ENCODE measurements at regions not wholly inside any gene's neighbourhood (a gene's known extent, or its start where the extent isn't known, plus 50 kb on each side); places are given as distances from the start of the nearest gene placed in this dataset.
"Not testable (repeated sequence)": the region's sequence is repeated elsewhere in the genome, so short reads cannot be mapped to it uniquely, and the experiment has no call there.

DNA sequence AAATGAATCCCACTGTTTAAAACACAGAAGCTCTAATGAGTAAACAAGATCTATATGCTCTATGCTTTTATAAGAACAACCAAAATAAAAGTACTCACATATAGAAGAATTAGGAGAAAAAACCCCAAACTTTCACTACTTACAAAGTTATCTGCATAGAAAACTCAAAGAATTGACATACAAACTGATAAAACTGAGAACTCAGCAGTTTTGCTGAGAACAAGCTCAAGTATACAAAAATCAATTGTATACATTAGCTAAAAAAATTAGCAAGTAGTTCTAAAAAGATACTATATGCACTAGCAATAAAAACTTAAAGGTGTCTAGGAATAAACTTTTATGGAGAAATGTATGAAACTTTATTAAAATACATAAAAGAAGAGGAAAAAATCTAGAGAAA lies 186.2 kb upstream of the KAZN start:
- H3K4me1 ChIP-seq (ENCODE audit: control insufficient read depth in 2 of 2, insufficient read depth in 2 of 2, low read length in 2 of 2), result no peaks in the 10 kb centered on the region
- H3K27ac ChIP-seq (ENCODE audit: low read depth in 2 of 2, low read length in 2 of 2), result no peak overlapping the region
- H3K27me3 ChIP-seq (ENCODE audit: control insufficient read depth in 2 of 2, insufficient read depth in 2 of 2, low read length in 2 of 2), result no peaks in the 10 kb centered on the region
- no peaks in the 10 kb centered on the region for H3K36me3 ChIP-seq (ENCODE audit: control insufficient read depth in 2 of 2, insufficient read depth in 2 of 2, low read length in 2 of 2)
- no peak overlapping the region for H3K4me3 ChIP-seq (ENCODE audit: low read length in 2 of 2)
- no peak overlapping the region for H3K9ac ChIP-seq (ENCODE audit: low read depth in 1 of 2, low read length in 2 of 2)
- H3K9me3 ChIP-seq (ENCODE audit: control insufficient read depth in 2 of 2, low read length in 2 of 2), result no peaks in the 10 kb centered on the region

DNA sequence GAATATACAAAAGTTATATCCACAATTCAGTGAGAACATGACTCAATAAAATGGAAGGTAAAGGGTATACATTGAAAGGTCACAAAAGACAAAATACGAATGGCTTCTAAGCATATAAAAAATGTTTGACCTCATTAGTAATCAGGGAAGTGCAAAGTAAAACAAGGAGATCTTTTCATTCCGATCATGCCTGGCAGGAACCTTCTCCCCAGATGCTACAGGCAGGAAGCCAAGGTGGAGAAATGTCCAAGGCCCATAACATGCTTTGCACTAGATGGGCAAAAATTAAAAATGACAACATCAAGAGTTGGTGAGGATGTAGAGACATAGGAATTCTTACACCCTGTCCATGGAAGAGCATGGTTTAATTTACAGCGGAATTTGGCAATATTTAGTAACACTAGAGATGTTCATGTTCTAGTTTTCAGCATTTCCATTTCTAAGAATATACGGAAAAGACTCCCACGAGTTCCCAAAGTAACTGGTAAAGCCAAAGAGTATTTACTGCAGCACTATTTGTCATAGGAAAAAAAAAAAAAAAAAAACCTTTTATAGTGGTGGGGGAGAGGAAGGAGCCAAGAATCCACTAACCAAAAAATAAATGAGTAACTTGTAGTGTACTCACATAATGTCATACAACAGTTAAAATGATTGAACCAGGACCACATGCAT lies 184.5 kb upstream of the KAZN start:
- Histone ChIP-seq H3K36me3 (ENCODE audit: control insufficient read depth in 2 of 2, insufficient read depth in 2 of 2, low read length in 2 of 2) (no peaks in the 10 kb centered on the region), H3K27ac (ENCODE audit: low read depth in 2 of 2, low read length in 2 of 2) (no peak overlapping the region), H3K9ac (ENCODE audit: low read depth in 1 of 2, low read length in 2 of 2) (no peak overlapping the region), H3K27me3 (ENCODE audit: control insufficient read depth in 2 of 2, insufficient read depth in 2 of 2, low read length in 2 of 2) (no peaks in the 10 kb centered on the region), H3K4me1 (ENCODE audit: control insufficient read depth in 2 of 2, insufficient read depth in 2 of 2, low read length in 2 of 2) (no peaks in the 10 kb centered on the region), H3K9me3 (ENCODE audit: control insufficient read depth in 2 of 2, low read length in 2 of 2) (no peaks in the 10 kb centered on the region), H3K4me3 (ENCODE audit: low read length in 2 of 2) (no peak overlapping the region)

DNA sequence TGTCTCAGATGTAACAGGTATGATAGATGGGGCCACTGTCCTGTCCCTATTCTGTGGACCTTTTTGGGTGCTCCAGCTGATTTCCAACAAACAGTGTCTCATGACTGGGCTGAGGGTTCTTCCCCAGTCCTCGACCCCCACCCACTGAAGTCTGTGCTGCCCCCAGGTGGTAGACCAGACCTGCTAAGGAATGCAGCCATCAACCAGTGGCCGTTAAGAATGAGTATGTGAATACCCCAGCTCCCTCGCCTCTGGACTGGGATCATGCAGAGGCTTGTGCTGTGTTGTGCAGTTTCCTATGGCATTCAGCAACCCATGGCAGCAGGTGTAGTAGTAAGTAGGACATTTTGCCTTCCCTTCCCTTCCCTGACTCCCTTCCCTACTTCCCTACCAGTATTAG lies 183.1 kb upstream of the KAZN start:
- H3K4me1 ChIP-seq (ENCODE audit: control insufficient read depth in 2 of 2, insufficient read depth in 2 of 2, low read length in 2 of 2), result no peaks in the 10 kb centered on the region

DNA sequence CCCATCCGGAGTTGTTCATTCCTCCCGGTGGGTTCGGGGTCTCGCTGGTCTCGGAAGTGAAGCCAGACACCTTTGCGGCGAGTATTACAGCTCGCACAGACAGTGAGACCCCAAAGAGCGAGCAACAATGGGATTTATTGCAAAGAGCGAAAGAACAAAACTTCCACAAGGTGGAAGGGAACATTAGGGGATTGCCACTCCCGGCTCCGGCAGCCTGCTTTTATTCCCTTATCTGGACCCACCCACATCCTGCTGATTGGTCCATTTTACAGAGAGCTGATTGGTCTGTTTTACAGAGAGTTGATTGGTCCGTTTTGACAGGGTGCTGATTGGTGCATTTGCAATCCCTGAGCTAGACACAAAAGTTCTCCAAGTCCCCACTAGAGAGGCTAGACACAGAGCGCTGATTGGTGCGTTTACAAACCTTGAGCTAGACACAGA lies 178.7 kb upstream of the KAZN start:
- not testable (repeated sequence) for H3K27ac ChIP-seq (ENCODE audit: low read depth in 2 of 2, low read length in 2 of 2); H3K36me3 ChIP-seq (ENCODE audit: control insufficient read depth in 2 of 2, insufficient read depth in 2 of 2, low read length in 2 of 2); H3K9me3 ChIP-seq (ENCODE audit: control insufficient read depth in 2 of 2, low read length in 2 of 2)

More for the DNA sequence above, 183.1 kb upstream of the KAZN start:
- Histone ChIP-seq H3K9ac (ENCODE audit: low read depth in 1 of 2, low read length in 2 of 2) (no peak overlapping the region), H3K4me3 (ENCODE audit: low read length in 2 of 2) (no peak overlapping the region), H3K36me3 (ENCODE audit: control insufficient read depth in 2 of 2, insufficient read depth in 2 of 2, low read length in 2 of 2) (no peaks in the 10 kb centered on the region), H3K9me3 (ENCODE audit: control insufficient read depth in 2 of 2, low read length in 2 of 2) (no peaks in the 10 kb centered on the region), H3K27me3 (ENCODE audit: control insufficient read depth in 2 of 2, insufficient read depth in 2 of 2, low read length in 2 of 2) (no peaks in the 10 kb centered on the region), H3K27ac (ENCODE audit: low read depth in 2 of 2, low read length in 2 of 2) (no peak overlapping the region)

DNA sequence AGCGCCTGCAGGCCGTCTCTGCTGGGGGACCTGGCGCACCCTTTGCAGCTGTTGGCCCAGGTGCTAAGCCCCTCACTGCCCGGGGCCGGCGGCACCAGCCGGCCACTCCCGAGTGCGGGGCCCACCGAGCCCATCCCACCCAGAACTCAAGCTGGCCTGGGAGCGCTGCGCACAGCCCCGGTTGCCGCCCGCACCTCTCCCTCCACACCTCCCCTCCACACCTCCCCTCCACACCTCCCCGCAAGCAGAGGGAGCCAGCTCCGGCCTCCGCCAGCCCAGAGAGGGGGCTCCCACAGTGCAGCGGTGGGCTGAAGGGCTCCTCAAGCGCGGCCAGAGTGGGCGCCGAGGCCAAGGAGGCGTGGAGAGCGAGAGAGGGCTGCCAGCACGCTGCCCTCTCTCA lies 177.8 kb upstream of the KAZN start:
- Histone ChIP-seq H3K36me3 (ENCODE audit: control insufficient read depth in 2 of 2, insufficient read depth in 2 of 2, low read length in 2 of 2) (no peaks in the 10 kb centered on the region), H3K27me3 (ENCODE audit: control insufficient read depth in 2 of 2, insufficient read depth in 2 of 2, low read length in 2 of 2) (no peaks in the 10 kb centered on the region), H3K4me3 (ENCODE audit: low read length in 2 of 2) (no peak overlapping the region)

More for the DNA sequence above, 178.7 kb upstream of the KAZN start:
- not testable (repeated sequence) for H3K9ac ChIP-seq (ENCODE audit: low read depth in 1 of 2, low read length in 2 of 2); H3K27me3 ChIP-seq (ENCODE audit: control insufficient read depth in 2 of 2, insufficient read depth in 2 of 2, low read length in 2 of 2); H3K4me3 ChIP-seq (ENCODE audit: low read length in 2 of 2); H3K4me1 ChIP-seq (ENCODE audit: control insufficient read depth in 2 of 2, insufficient read depth in 2 of 2, low read length in 2 of 2)

DNA sequence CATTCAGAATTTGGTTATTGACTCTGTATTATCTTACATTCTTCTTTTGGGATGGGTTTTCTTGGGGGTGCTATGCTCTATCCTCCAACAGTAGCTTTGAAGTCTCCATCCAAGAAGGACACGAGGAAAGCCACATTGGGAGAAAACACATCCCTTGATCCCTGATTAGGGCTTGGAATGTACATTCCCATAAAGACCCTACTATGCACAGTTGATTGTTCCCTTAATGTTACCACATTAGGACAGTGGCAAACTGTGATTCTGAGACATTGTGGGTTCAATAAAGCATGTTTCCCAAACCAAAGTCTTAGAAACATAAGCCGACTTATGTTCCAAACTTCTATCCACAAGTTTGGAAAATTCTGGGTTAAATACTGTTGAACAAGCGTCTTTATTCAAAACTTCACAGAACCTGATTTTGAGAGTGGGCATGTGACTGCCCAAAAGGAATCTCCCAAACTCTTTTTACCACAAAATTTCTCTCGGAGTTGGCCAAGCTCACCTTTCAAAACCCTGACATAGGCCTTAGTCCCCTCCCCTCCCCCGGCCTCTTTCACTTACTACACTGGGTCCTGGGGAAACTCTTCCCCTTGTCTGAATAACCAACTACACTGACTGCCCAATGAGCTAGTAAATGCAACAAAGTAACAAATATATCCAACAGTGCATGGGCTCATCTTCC lies 177.0 kb upstream of the KAZN start:
- no peaks in the 10 kb centered on the region for H3K9me3 ChIP-seq (ENCODE audit: control insufficient read depth in 2 of 2, low read length in 2 of 2)
- H3K4me1 ChIP-seq (ENCODE audit: control insufficient read depth in 2 of 2, insufficient read depth in 2 of 2, low read length in 2 of 2), result no peaks in the 10 kb centered on the region
- no peaks in the 10 kb centered on the region for H3K36me3 ChIP-seq (ENCODE audit: control insufficient read depth in 2 of 2, insufficient read depth in 2 of 2, low read length in 2 of 2)
- no peaks in the 10 kb centered on the region for H3K27me3 ChIP-seq (ENCODE audit: control insufficient read depth in 2 of 2, insufficient read depth in 2 of 2, low read length in 2 of 2)
- no peak overlapping the region for H3K4me3 ChIP-seq (ENCODE audit: low read length in 2 of 2)
- no peak overlapping the region for H3K9ac ChIP-seq (ENCODE audit: low read depth in 1 of 2, low read length in 2 of 2)
- no peak overlapping the region for H3K27ac ChIP-seq (ENCODE audit: low read depth in 2 of 2, low read length in 2 of 2)

More for the DNA sequence above, 177.8 kb upstream of the KAZN start:
- H3K27ac ChIP-seq (ENCODE audit: low read depth in 2 of 2, low read length in 2 of 2), result no peak overlapping the region
- no peak overlapping the region for H3K9ac ChIP-seq (ENCODE audit: low read depth in 1 of 2, low read length in 2 of 2)
- no peaks in the 10 kb centered on the region for H3K9me3 ChIP-seq (ENCODE audit: control insufficient read depth in 2 of 2, low read length in 2 of 2)
- H3K4me1 ChIP-seq (ENCODE audit: control insufficient read depth in 2 of 2, insufficient read depth in 2 of 2, low read length in 2 of 2), result no peaks in the 10 kb centered on the region

DNA sequence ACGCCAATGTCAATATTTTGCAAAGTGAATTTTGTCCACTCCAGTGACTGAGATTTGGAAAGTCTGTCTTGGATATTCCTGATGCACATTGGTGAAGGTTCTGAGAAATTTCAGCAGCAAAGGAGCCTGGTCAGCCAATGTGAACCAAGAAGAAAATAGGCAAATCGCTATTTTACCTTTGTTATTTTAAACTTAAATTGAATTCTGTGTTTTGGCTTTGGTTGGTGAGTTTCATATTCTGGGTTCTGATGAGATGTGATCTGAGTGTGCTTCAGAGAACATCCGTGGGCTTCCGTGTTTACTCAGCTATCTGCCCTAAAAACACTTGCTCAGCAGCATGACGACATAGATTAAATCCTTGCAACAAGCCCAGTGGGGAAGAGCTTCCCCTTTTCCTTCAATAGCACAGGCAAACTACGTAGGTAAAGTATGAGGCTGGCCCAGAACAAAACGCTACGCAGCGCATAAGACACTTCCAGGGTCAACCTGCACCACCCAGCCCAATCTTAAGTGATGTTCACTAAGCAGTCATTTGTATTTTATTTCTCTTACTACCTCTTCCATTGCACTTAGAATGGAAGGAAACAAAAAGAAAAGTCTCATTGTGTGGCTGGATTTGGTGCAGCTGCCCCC lies 176.4 kb upstream of the KAZN start:
- H3K9me3 ChIP-seq (ENCODE audit: control insufficient read depth in 2 of 2, low read length in 2 of 2), result no peaks in the 10 kb centered on the region
- no peak overlapping the region for H3K9ac ChIP-seq (ENCODE audit: low read depth in 1 of 2, low read length in 2 of 2)
- H3K36me3 ChIP-seq (ENCODE audit: control insufficient read depth in 2 of 2, insufficient read depth in 2 of 2, low read length in 2 of 2), result no peaks in the 10 kb centered on the region
- no peaks in the 10 kb centered on the region for H3K4me1 ChIP-seq (ENCODE audit: control insufficient read depth in 2 of 2, insufficient read depth in 2 of 2, low read length in 2 of 2)
- H3K27me3 ChIP-seq (ENCODE audit: control insufficient read depth in 2 of 2, insufficient read depth in 2 of 2, low read length in 2 of 2), result no peaks in the 10 kb centered on the region
- no peak overlapping the region for H3K27ac ChIP-seq (ENCODE audit: low read depth in 2 of 2, low read length in 2 of 2)
- no peak overlapping the region for H3K4me3 ChIP-seq (ENCODE audit: low read length in 2 of 2)

DNA sequence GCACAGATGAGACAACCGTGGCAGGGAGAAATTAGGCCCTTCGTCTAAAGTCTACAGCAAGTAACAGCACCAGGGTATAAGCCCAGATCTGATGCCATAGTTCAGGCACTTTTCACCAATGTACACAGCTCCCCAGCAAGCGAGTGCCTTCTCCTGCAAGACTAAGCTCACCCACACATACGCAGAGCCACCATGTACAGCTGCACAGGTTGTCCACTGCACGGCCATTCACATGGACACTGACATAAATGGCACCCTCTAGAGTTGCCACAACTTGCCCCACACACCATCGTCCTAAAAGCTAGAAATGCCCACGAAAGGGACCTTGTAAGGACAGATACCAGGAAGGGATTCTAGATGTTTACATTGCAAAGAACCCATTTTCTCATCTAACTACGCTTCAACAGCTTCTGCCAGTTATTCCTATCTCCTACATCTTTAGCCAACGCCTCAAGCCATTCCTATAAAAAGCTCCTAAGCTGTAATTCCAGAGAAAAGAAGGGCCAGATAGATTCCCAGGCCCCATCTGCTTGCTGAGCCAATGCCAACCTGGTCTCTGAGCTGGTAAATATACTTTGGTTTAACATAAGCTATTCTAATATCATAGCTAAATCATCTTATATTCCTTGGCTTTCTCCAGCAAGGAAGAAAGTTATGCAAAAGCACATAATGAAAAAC lies 174.0 kb upstream of the KAZN start:
- Histone ChIP-seq H3K27ac (ENCODE audit: low read depth in 2 of 2, low read length in 2 of 2) (no peak overlapping the region), H3K36me3 (ENCODE audit: control insufficient read depth in 2 of 2, insufficient read depth in 2 of 2, low read length in 2 of 2) (no peaks in the 10 kb centered on the region)

DNA sequence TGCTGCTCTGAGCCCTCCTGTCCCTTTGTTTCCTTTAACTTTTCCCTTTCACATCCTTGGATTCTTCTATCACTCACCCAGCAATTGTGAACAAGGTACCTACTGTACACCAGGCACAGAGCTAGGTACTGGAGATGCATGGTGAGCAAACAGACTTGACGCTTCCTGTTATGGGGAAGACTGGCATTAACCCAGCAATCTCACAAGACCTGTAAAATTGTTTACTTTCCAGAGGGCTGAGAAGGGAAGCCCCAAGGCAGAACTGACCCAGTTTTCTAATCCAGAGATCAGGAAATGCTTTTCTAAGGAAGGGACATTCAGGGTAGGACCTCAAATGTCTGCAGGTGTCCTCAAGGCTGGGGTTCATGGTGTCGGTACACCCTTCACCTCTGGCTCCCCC lies 171.6 kb upstream of the KAZN start:
- no peaks in the 10 kb centered on the region for H3K27me3 ChIP-seq (ENCODE audit: control insufficient read depth in 2 of 2, insufficient read depth in 2 of 2, low read length in 2 of 2)
- no peak overlapping the region for H3K27ac ChIP-seq (ENCODE audit: low read depth in 2 of 2, low read length in 2 of 2)
- H3K4me3 ChIP-seq (ENCODE audit: low read length in 2 of 2), result no peak overlapping the region
- no peak overlapping the region for H3K9ac ChIP-seq (ENCODE audit: low read depth in 1 of 2, low read length in 2 of 2)
- no peaks in the 10 kb centered on the region for H3K4me1 ChIP-seq (ENCODE audit: control insufficient read depth in 2 of 2, insufficient read depth in 2 of 2, low read length in 2 of 2)
- no peaks in the 10 kb centered on the region for H3K9me3 ChIP-seq (ENCODE audit: control insufficient read depth in 2 of 2, low read length in 2 of 2)
- no peaks in the 10 kb centered on the region for H3K36me3 ChIP-seq (ENCODE audit: control insufficient read depth in 2 of 2, insufficient read depth in 2 of 2, low read length in 2 of 2)

More for the DNA sequence above, 174.0 kb upstream of the KAZN start:
- Histone ChIP-seq H3K27me3 (ENCODE audit: control insufficient read depth in 2 of 2, insufficient read depth in 2 of 2, low read length in 2 of 2) (no peaks in the 10 kb centered on the region), H3K9me3 (ENCODE audit: control insufficient read depth in 2 of 2, low read length in 2 of 2) (no peaks in the 10 kb centered on the region), H3K4me3 (ENCODE audit: low read length in 2 of 2) (no peak overlapping the region), H3K4me1 (ENCODE audit: control insufficient read depth in 2 of 2, insufficient read depth in 2 of 2, low read length in 2 of 2) (no peaks in the 10 kb centered on the region), H3K9ac (ENCODE audit: low read depth in 1 of 2, low read length in 2 of 2) (no peak overlapping the region)

DNA sequence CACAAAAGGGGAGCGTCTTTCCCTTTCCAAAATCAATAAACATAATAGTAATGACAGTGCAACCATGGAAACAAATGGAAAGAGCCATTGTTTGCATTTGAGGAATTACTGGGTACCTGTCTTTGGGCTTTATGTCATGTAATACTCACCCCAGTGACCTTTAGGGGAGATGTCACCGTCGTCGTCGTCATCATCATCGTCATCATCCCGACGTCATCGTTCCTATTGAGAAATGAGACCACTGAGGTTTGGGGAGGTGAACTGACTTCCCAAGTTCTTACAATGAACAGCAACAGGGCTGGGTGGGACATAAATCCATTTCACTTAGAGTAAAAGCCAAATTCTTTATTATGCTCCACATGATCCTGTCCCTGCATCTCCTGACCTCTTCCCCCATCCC lies 168.9 kb upstream of the KAZN start:
- H3K27ac ChIP-seq (ENCODE audit: low read depth in 2 of 2, low read length in 2 of 2), result no peak overlapping the region
- no peak overlapping the region for H3K9ac ChIP-seq (ENCODE audit: low read depth in 1 of 2, low read length in 2 of 2)
- no peaks in the 10 kb centered on the region for H3K27me3 ChIP-seq (ENCODE audit: control insufficient read depth in 2 of 2, insufficient read depth in 2 of 2, low read length in 2 of 2)
- no peaks in the 10 kb centered on the region for H3K4me1 ChIP-seq (ENCODE audit: control insufficient read depth in 2 of 2, insufficient read depth in 2 of 2, low read length in 2 of 2)
- no peaks in the 10 kb centered on the region for H3K36me3 ChIP-seq (ENCODE audit: control insufficient read depth in 2 of 2, insufficient read depth in 2 of 2, low read length in 2 of 2)
- no peaks in the 10 kb centered on the region for H3K9me3 ChIP-seq (ENCODE audit: control insufficient read depth in 2 of 2, low read length in 2 of 2)
- no peak overlapping the region for H3K4me3 ChIP-seq (ENCODE audit: low read length in 2 of 2)
